Cerebellar nuclear complex (tissue), 1 donor: ENCODE measurements at regions not wholly inside any gene's neighbourhood (a gene's known extent, or its start where the extent isn't known, plus 50 kb on each side); places are given as distances from the start of the nearest gene placed in this dataset.

Source experiments
- DNase-seq, 2 experiments: peaks; one replicate each; lab custom pipeline; 2025; lab: John Stamatoyannopoulos, UW

GRCh38 chr20:7257692-7258466 lies 490.4 kb downstream of the BMP2 start:
- DNase-seq: no peak

- DNase-seq: no peak
These were observed 495.3 kb downstream of the BMP2 start for GRCh38 chr20:7262803-7263202.

GRCh38 chr20:7264137-7264536 lies 496.7 kb downstream of the BMP2 start:
- DNase-seq: no peak

DNA sequence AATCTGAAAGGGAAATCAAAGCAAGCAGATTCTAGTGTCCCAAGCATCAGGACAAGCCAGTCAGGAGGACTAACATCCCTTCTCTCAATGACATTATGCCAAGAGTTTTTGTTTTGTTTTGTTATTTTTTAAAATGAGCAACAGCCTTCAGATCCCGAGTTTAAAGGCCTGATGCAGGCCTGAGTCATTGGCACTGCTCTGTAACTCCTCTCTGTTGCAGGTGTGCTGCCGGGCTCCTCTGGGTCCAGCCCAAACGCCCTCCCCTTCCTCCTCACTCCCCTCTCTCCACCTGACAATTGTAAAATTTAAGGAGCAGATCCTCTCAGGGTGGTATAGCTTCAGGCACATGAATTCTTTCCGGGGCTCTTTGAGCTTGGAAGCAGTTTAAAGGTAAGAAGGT lies 502.0 kb downstream of the BMP2 start:
- DNase-seq: no peak

- no peak for DNase-seq
These were observed 505.0 kb downstream of the BMP2 start for GRCh38 chr20:7272512-7272911.

DNA sequence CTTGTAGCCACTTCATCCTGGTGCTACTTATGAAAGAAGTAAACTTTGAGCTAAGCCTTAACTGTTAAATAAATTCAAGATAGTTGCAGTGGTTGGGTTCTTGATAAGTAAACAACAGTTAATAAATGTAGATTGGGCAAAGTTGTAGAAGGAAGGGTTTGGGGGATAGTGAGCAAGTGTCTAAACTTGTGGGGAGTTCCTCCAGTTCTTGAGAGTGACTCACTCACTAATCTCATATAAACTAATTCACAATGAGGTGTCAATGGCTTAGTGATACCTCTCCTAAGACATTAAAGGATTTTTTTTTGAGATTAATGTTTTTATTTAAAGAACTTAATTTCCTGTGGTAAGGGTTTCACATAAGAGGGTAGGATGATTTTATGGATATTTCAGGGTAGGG lies 507.4 kb downstream of the BMP2 start:
- DNase-seq: no peak

DNA sequence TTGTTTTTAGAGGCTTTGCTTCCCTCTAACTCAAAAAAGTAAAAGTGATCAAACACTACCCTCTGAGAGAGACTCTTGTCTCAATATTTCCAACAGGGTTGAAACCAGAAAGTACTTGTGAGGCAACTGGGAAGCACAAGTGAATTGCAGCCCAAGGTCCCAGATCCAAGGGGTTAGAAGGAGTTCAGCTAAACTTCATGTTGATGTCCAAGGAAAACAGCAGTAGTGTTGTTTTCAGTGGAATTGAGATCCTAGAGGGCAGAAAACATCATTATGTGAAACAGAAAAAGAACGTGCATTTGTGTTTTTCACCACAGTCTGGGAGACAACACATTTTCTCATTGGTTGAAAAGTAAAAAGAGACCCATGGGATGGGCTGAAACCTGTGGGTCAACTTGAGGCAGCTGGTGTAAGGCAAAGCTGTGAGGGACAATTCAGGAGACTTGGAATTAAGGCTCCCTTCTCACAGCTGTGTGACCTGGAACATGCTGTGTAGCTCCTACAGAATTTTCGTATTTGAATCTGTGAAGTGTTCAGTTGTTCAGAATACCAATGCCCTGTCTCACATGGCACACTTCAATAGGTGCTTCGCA lies 508.3 kb downstream of the BMP2 start:
- DNase-seq: no peak

DNA sequence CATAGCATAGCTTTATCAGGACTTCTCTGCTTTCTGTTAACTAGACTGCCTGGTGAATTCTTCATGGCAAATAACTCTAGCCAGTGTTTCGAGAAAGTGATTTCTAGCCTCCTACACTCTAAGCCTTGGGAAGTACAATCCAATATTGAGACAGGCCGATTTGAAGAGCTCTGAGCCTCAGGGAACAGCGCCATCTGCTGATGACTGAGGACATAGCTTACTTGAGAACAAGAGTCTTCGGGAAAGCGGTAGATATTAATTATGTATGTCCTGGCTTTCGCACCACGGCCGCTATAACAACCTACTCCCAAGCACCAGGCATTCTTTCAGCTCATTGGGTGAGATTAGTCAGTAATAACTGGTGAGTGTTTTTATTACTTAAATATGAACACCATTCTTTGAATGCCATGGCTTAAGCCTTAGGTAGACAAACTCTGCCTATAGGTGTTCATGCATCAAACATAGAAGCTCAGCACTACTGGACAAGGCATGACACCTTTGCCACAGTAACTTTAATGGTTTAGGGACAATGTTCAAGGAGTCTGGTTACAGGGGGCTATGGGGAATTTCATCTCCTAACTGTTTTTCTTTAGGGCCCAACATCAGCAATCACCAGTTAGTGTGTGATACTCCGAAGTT lies 518.6 kb downstream of the BMP2 start:
- no peak for DNase-seq

- DNase-seq: no peak
These were observed 523.9 kb downstream of the BMP2 start for GRCh38 chr20:7291323-7291943.

DNA sequence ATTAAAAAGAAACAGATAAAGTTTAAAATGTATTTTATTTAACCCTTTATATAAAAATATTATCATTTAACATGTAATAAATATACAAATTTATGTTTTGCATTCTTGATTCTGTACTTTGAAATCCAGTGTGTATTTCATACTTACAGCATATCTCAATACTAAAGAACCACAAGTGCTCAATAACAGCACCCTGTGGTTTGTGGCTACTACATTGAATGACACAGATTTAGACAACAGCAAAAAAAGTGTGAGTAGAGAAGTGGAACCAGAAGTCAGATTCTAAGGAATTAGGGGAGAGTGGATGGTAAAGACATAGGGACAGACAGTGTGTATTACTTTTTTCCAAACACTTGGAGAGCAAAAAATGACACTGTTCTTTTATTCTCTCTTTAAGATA lies 524.5 kb downstream of the BMP2 start:
- DNase-seq: no peak

DNA sequence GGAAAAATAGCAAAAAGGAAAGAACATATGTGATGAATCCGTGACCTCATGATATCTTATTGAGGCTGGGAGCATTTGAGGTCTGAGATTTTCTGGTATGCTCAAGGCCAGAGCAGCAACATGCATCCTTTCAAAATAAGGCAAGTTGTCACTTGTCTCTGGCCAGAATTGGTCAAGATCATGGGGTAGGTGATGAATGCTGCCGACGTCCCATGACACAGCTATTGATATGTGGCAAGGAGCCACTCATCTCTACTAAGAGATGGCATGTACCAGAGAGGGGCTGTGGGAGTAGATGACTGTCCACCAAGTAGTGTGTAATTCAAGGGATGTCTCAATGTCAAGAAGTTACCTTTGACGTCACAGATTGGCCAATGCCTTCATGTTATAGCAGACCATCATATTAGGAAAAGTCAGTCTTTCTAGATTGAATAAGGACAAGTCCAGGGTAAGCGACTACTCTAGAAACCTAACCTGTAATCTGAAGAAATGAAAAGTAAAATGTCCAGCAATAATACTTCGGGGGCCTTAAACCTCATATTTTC lies 527.4 kb downstream of the BMP2 start:
- no peak for DNase-seq

- no peak for DNase-seq
These were observed 534.3 kb downstream of the BMP2 start for GRCh38 chr20:7301807-7302206.

DNA sequence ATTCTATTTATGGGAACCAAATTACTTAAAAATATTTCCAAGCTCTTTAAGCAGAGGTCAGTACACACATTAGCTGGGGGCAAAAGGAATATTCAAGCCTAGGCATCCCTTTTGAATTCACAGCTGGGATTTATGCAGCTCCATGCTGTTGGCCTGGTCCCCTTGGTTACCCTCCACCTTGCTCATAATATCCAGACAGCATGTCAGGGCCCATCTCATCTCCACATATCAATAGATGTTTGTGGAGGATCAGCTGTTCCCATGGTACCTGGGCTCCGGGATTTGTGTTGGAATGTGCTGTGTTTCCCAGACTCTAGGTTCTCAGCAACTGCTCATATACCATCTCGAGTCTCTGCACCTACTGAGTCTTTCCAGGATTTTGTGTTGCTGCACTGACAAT lies 534.8 kb downstream of the BMP2 start:
- no peak for DNase-seq

DNA sequence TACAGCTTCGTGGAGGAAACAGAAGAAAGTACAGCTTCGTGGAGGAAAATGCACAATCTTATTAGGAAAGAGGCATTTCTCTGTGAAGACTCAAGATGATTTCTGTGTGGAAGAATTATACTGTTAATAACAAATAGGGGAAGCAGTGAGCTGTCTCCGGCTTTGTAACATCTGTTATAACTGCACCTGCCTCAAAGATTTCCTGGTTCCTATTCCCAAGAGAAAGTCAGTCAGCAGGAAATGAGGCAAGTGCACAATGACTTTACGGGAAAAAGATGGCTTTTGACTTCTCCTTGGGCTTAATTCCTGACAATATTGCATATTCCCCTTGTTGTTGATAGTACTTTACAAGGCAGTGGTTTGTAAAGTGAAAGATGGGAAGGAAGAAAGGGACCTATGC lies 538.5 kb downstream of the BMP2 start:
- no peak for DNase-seq

GRCh38 chr20:7308163-7308562 lies 540.7 kb downstream of the BMP2 start:
- no peak for DNase-seq

DNA sequence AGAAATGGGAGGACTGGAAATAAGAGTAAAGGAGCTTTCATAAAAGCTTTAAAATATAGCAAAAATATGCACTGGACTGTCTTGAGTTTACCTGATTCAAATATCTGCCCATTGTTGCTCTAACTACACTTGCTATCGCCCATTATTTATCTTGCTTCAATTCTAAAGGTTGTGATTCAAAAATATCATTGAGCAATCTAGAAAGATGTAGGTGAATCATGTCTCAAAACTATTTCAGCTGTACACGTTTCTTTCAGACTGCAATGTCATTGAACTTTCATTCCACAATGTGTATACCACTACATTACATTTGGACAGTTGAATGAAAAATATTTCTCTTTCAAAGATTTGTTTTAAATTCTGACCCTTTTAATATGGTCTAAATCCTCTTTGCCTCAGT lies 545.6 kb downstream of the BMP2 start:
- no peak for DNase-seq

DNA sequence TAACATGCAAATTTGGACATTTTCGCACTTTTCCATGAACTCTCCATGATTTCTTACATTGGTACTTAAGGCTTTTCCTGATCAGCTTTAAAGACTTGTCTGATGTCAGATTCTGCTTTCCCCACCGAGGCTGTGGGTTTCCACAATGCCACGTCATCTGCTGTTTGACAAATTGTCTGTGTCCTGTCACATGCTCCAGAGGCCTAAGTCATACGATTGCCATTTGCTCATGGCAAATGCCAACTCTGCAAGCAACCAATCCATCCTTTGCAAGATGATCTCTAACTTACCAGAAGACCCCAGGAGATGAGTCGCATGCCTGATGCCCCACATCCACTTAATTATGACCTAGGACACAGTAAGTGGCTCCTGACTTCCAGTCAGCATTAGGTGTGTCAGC lies 556.5 kb downstream of the BMP2 start:
- DNase-seq: no peak

DNA sequence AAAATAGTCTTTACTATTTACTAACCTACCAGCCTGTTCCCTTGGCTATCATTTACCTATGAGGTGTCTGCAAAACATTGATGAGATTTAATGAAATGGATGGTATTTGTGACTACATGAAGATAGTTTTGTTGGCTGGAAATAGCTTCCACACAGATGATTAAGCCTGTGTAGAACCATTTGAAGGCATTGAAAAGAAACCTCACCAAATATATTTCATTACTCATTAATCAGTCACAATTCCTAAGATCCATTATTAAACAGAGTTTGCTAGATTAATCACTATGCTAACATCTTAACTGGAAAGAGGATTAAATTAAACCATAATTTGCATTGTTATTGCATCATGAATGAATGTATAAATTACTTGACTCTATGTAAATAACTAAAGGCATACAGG lies 560.3 kb downstream of the BMP2 start:
- no peak for DNase-seq

DNA sequence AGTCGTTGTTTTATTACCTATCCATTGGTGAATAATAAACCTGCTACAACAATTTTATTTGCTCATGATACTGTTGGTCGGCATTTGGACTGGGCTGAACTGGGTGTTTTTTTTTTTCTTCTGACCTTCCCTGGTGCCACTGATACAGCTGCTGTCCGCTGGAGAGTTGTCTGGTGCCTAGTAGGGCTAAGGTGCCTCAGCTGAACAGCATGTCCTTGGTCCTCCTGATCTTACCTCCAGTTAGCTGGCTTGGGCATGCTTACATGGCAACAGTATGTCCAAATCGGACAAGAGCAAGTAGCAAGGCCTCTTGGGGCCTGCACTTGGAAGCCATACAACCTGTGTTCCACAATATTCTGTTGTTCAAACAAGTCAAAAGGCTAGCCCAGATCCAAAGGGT lies 563.4 kb downstream of the BMP2 start:
- no peak for DNase-seq

- no peak for DNase-seq
These were observed 564.7 kb downstream of the BMP2 start for GRCh38 chr20:7332169-7332568.

GRCh38 chr20:7333841-7334240 lies 566.4 kb downstream of the BMP2 start:
- DNase-seq: no peak

GRCh38 chr20:7346026-7346425 lies 578.5 kb downstream of the BMP2 start:
- DNase-seq: no peak

- DNase-seq: no peak
These were observed 579.1 kb downstream of the BMP2 start for GRCh38 chr20:7346562-7346961.
